Natural killer cell (primary cell): ENCODE measurements at regions not wholly inside any gene's neighbourhood (a gene's known extent, or its start where the extent isn't known, plus 50 kb on each side); places are given as distances from the start of the nearest gene placed in this dataset.
"Not testable (repeated sequence)": the region's sequence is repeated elsewhere in the genome, so short reads cannot be mapped to it uniquely, and the experiment has no call there.

Experiments used
- ATAC-seq, 3 donors: fragments of 150-1000 bp in 2 of 3; fragments of 200-7000 bp in 1 of 3; cut with Tn5 transposase; 1 replicate in 1 of 3; 2 replicates in 2 of 3; pipeline ENCODE4 v1.10.0; 2021; ENCODE audit warnings: mild to moderate bottlenecking in 2 of 3, moderate library complexity in 2 of 3
- DNase-seq, 2 donors: peaks; one replicate each; pipeline versions ENCODE4 v3.0.0 to v3.0.0-alpha.2; 2013 to 2021; ENCODE audit warnings: mixed read lengths in 1 of 2
- H3K27ac ChIP-seq: one replicate; pipeline ENCODE4 v1.5.1; 2013; ENCODE audit warnings: mild to moderate bottlenecking, low read length
- H3K27me3 ChIP-seq: one replicate; pipeline ENCODE4 v1.6.1; 2013; ENCODE audit warnings: low read length; ENCODE audit not compliant: control insufficient read depth, insufficient read depth
- H3K36me3 ChIP-seq: one replicate; pipeline ENCODE4 v1.6.1; 2013; ENCODE audit warnings: low read length; ENCODE audit not compliant: control insufficient read depth, insufficient read depth
- H3K4me1 ChIP-seq: one replicate; pipeline ENCODE4 v1.6.1; 2013; ENCODE audit warnings: low read length; ENCODE audit not compliant: control insufficient read depth, insufficient read depth
- H3K4me3 ChIP-seq: one replicate; pipeline ENCODE4 v1.5.1; 2013; ENCODE audit warnings: low read length
- H3K9me3 ChIP-seq: one replicate; pipeline ENCODE4 v1.6.1; 2013; ENCODE audit warnings: low read length; ENCODE audit not compliant: control insufficient read depth, insufficient read depth
- H3K27ac Mint-ChIP-seq, 2 donors: one replicate each; pipeline ENCODE4 v1.8.0; 2022; ENCODE audit warnings: mild to moderate bottlenecking in 2 of 2, mixed read lengths in 2 of 2, moderate library complexity in 1 of 2
- H3K27me3 Mint-ChIP-seq, 2 donors: one replicate each; pipeline ENCODE4 v1.8.0; 2022; ENCODE audit warnings: low read depth in 2 of 2, mixed read lengths in 2 of 2
- H3K36me3 Mint-ChIP-seq: one replicate; pipeline ENCODE4 v1.8.0; 2022; ENCODE audit warnings: mixed read lengths
- H3K4me1 Mint-ChIP-seq, 2 donors: one replicate each; pipeline ENCODE4 v1.8.0; 2022; ENCODE audit warnings: mixed read lengths in 2 of 2
- H3K4me3 Mint-ChIP-seq: one replicate; pipeline ENCODE4 v1.8.0; 2022; ENCODE audit warnings: mild to moderate bottlenecking, moderate library complexity, mixed read lengths
- H3K9me3 Mint-ChIP-seq, 2 donors: one replicate each; pipeline ENCODE4 v1.8.0; 2022; ENCODE audit warnings: mixed read lengths in 2 of 2
- CTCF ChIP-seq: fragments of 200-600 bp; IDR thresholded peaks from one replicate; pipeline ENCODE4 v1.8.0; 2022; ENCODE audit warnings: antibody characterized with exemption
- WGBS: methylation state at CpG from one replicate; pipeline ENCODE4 v1.1.7; 2013; ENCODE audit warnings: missing lambda C conversion rate; ENCODE audit not compliant: insufficient coverage; 5-methylcytosine and 5-hydroxymethylcytosine counted together
- intact Hi-C: fragments of 100-400 bp; cut with micrococcal nuclease; formaldehyde crosslinking; loops from one replicate; pipeline ENCODE4 v1.14.2; 2022

GRCh38 chr14:48703728-48704467, 882.3 kb downstream of the RPS29 start:
- no peak overlapping the region for H3K4me3 Mint-ChIP-seq
- H3K27me3 Mint-ChIP-seq = no peaks in the 10 kb centered on the region
- Histone ChIP-seq H3K4me3 (no peak overlapping the region), H3K27ac (no peak overlapping the region), H3K9me3 (no peaks in the 10 kb centered on the region), H3K4me1 (no peaks in the 10 kb centered on the region), H3K36me3 (no peaks in the 10 kb centered on the region), H3K27me3 (no peaks in the 10 kb centered on the region)
- 67% methylated on average over 1 of the region's 2 CpGs for WGBS
- peaks cover 15 to 19% of the 10 kb centered on the region in 2 donors for H3K9me3 Mint-ChIP-seq
- no peak overlapping the region for H3K27ac Mint-ChIP-seq
- intact Hi-C loops = no loop called here
- no peak for TF ChIP-seq CTCF
- no peak for ATAC-seq
- H3K36me3 Mint-ChIP-seq = no peaks in the 10 kb centered on the region
- no peaks in the 10 kb centered on the region for H3K4me1 Mint-ChIP-seq
- no peak for DNase-seq

- DNase-seq, H3K4me1 ChIP-seq, H3K4me3 Mint-ChIP-seq, H3K36me3 ChIP-seq, H3K27ac Mint-ChIP-seq, H3K27me3 ChIP-seq, H3K36me3 Mint-ChIP-seq, H3K4me3 ChIP-seq, intact Hi-C loops, H3K4me1 Mint-ChIP-seq, ATAC-seq, H3K27me3 Mint-ChIP-seq, H3K27ac ChIP-seq, H3K9me3 ChIP-seq: not testable (repeated sequence)
- 94% methylated on average over 6 of the region's 6 CpGs for whole genome bisulfite sequencing
- H3K9me3 Mint-ChIP-seq = peaks cover 20 to 27% of the 10 kb centered on the region in 2 donors
Measured at GRCh38 chr14:48697362-48697761, 888.8 kb downstream of the RPS29 start.

GRCh38 chr14:48693793-48694192, 892.4 kb downstream of the RPS29 start:
- no peak overlapping the region for H3K4me3 Mint-ChIP-seq

GRCh38 chr14:48690349-48690748, 895.8 kb downstream of the RPS29 start:
- H3K9me3 ChIP-seq = peaks cover 3% of the 10 kb centered on the region
- Mint-ChIP-seq H3K4me3 (no peak overlapping the region), H3K27ac (no peak overlapping the region), H3K36me3 (no peaks in the 10 kb centered on the region), H3K4me1 (no peaks in the 10 kb centered on the region), H3K27me3 (no peaks in the 10 kb centered on the region), H3K9me3 (peaks cover 4 to 6% of the 10 kb centered on the region in 2 donors)
- no peak for TF ChIP-seq CTCF
- no peaks in the 10 kb centered on the region for H3K27me3 ChIP-seq
- no peaks in the 10 kb centered on the region for H3K4me1 ChIP-seq
- ATAC-seq (no peak), DNase-seq (no peak)
- WGBS = 78% methylated on average over 1 of the region's 1 CpG
- intact Hi-C loops = no loop called here
- no peak overlapping the region for H3K4me3 ChIP-seq
- no peaks in the 10 kb centered on the region for H3K36me3 ChIP-seq
- H3K27ac ChIP-seq = no peak overlapping the region

More at GRCh38 chr14:48693793-48694192, 892.4 kb downstream of the RPS29 start:
- H3K9me3 ChIP-seq = peaks cover 8% of the 10 kb centered on the region
- H3K4me3 ChIP-seq = no peak overlapping the region
- intact Hi-C loops = no loop called here
- Mint-ChIP-seq H3K27me3 (no peaks in the 10 kb centered on the region), H3K36me3 (no peaks in the 10 kb centered on the region), H3K4me1 (no peaks in the 10 kb centered on the region), H3K27ac (no peak overlapping the region), H3K9me3 (peaks cover 12 to 14% of the 10 kb centered on the region in 2 donors)
- no peak for TF ChIP-seq CTCF
- DNase-seq (no peak), ATAC-seq (no peak)
- no peaks in the 10 kb centered on the region for H3K36me3 ChIP-seq
- no peaks in the 10 kb centered on the region for H3K4me1 ChIP-seq
- no peak overlapping the region for H3K27ac ChIP-seq
- WGBS = no CpG with 5 or more reads among the region's 1 CpG
- H3K27me3 ChIP-seq = no peaks in the 10 kb centered on the region
